Panc1 (cell line): ENCODE measurements at regions not wholly inside any gene's neighbourhood (a gene's known extent, or its start where the extent isn't known, plus 50 kb on each side); places are given as distances from the start of the nearest gene placed in this dataset.

Experiments
- ATAC-seq: fragments of 200-7000 bp; cut with Tn5 transposase; 2 replicates; pipeline ENCODE4 v1.9.1; 2020; ENCODE audit warnings: mild to moderate bottlenecking, moderate library complexity
- BruUV-seq: library from RNA; stranded (reverse); fragments of 400-500 nt; replicated peaks from 2 replicates; lab custom pipeline; 2021; lab: Mats Ljungman, UMichigan
- CTCF ChIA-PET: fragments of 300-600 bp; sonication (Branson Sonifier 250); formaldehyde crosslinking; loops from one replicate; lab custom pipeline; 2022; ENCODE audit warnings: antibody characterized with exemption; lab: Charles Lee
- POLR2A ChIA-PET: fragments of 300-600 bp; sonication (Branson Sonifier 250); formaldehyde crosslinking; loops from one replicate; lab custom pipeline; 2022; ENCODE audit warnings: antibody characterized with exemption; lab: Charles Lee
- DNase-seq: peaks from one replicate; pipeline ENCODE4 v3.0.0-alpha.2; 2010; ENCODE audit warnings: low read depth, low spot score
- H3K27ac ChIP-seq: 2 replicates; pipeline ENCODE4 v1.5.1; 2011; ENCODE audit warnings: mild to moderate bottlenecking, low read length, inconsistent platforms
- H3K27me3 ChIP-seq: fragments of 200-500 bp; sonication (Bioruptor generic); 2 replicates; pipeline ENCODE4 v1.6.0; 2014; ENCODE audit warnings: low read length, inconsistent platforms; ENCODE audit not compliant: control insufficient read depth, insufficient read depth
- H3K36me3 ChIP-seq: fragments of 200-500 bp; sonication (Bioruptor generic); 2 replicates; pipeline ENCODE4 v1.5.1; 2014; ENCODE audit warnings: inconsistent platforms, mild to moderate bottlenecking, low read length, moderate library complexity; ENCODE audit not compliant: control insufficient read depth, insufficient read depth
- H3K4me1 ChIP-seq: 2 replicates; pipeline ENCODE4 v1.5.1; 2011; ENCODE audit warnings: inconsistent platforms, mild to moderate bottlenecking, low read length, moderate library complexity; ENCODE audit not compliant: control insufficient read depth, insufficient read depth
- H3K4me3 ChIP-seq, 2 experiments: 2 replicates each; pipeline ENCODE4 v1.5.1; 2011 to 2012; ENCODE audit warnings: low read depth in 2 of 2, low read length in 2 of 2, mild to moderate bottlenecking in 2 of 2, inconsistent platforms in 1 of 2, moderate library complexity in 1 of 2
- H3K9me3 ChIP-seq: fragments of 200-500 bp; sonication (Bioruptor generic); 2 replicates; pipeline ENCODE4 v1.5.1; 2014; ENCODE audit warnings: low read depth, mild to moderate bottlenecking, inconsistent platforms, low read length, moderate library complexity; ENCODE audit not compliant: control insufficient read depth, insufficient read depth
- POLR2AphosphoS5 ChIP-seq: IDR thresholded peaks from 2 replicates; pipeline ENCODE4 v1.6.1; 2012; ENCODE audit warnings: mild to moderate bottlenecking, low read depth, low read length, moderate library complexity
- SIN3A ChIP-seq: IDR thresholded peaks from 2 replicates; pipeline ENCODE4 v1.6.1; 2012; ENCODE audit warnings: low read depth, mild to moderate bottlenecking, low read length, moderate library complexity, borderline replicate concordance; ENCODE audit not compliant: insufficient read depth
- TCF7L2 ChIP-seq: IDR thresholded peaks from 2 replicates; pipeline ENCODE4 v1.6.1; 2011; ENCODE audit warnings: mild to moderate bottlenecking, low read depth, low read length, inconsistent platforms
- in situ Hi-C: cut with HindIII; loops from 2 replicates; pipeline ENCODE4 v1.10.0; 2016; ENCODE audit warnings: low sequenced_read_pairs, low pct_unique_long_range_greater_than_20kb
- intact Hi-C: fragments of 100-400 bp; cut with micrococcal nuclease; formaldehyde crosslinking; loops from one replicate; pipeline ENCODE4 v1.10.0; 2022; ENCODE audit not compliant: unreplicated experiment
- TF ChIP-seq, protein P1 (sequence below): fragments of 450-650 bp; IDR thresholded peaks from 2 replicates; pipeline ENCODE4 v1.5.1; 2017; ENCODE audit warnings: mild to moderate bottlenecking
- TF ChIP-seq, protein P2 (sequence below), 2 experiments: IDR thresholded peaks; 2 replicates each; pipeline ENCODE4 v1.6.1; 2011 to 2012; ENCODE audit warnings: low read depth in 2 of 2, control low read depth in 1 of 2, low read length in 1 of 2, mild to moderate bottlenecking in 1 of 2, moderate library complexity in 1 of 2; ENCODE audit not compliant: insufficient read depth in 1 of 2

DNA sequence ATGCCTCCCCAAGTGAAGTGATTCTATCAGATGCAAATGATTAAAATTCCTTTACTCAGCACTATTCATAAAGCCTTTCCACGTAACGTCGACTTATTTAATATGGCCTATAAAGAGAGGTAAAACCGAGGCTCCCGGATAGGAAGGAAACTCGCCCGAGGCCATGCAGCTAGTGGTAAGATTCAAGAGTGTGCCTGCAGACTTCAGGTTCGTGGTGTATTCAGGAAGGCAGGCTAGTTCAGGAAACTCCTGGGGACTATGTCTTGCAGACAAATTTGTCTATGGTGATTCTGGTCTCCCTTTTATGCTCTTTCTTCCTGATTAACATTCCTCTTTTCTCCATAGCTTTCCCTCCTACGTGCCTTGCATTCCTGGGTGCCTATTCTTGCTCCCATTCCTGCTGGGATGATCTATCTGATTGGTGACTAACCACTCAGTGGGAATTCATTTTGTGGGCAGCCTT, 150.7 kb downstream of the SST start:
- no peak for DNase-seq
- POLR2A ChIA-PET, result no interaction called here
- CTCF ChIA-PET, result no interaction called here
- no peak for ATAC-seq
- TF ChIP-seq, protein P1, sequence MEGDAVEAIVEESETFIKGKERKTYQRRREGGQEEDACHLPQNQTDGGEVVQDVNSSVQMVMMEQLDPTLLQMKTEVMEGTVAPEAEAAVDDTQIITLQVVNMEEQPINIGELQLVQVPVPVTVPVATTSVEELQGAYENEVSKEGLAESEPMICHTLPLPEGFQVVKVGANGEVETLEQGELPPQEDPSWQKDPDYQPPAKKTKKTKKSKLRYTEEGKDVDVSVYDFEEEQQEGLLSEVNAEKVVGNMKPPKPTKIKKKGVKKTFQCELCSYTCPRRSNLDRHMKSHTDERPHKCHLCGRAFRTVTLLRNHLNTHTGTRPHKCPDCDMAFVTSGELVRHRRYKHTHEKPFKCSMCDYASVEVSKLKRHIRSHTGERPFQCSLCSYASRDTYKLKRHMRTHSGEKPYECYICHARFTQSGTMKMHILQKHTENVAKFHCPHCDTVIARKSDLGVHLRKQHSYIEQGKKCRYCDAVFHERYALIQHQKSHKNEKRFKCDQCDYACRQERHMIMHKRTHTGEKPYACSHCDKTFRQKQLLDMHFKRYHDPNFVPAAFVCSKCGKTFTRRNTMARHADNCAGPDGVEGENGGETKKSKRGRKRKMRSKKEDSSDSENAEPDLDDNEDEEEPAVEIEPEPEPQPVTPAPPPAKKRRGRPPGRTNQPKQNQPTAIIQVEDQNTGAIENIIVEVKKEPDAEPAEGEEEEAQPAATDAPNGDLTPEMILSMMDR, result no peak
- TF ChIP-seq, protein P2, sequence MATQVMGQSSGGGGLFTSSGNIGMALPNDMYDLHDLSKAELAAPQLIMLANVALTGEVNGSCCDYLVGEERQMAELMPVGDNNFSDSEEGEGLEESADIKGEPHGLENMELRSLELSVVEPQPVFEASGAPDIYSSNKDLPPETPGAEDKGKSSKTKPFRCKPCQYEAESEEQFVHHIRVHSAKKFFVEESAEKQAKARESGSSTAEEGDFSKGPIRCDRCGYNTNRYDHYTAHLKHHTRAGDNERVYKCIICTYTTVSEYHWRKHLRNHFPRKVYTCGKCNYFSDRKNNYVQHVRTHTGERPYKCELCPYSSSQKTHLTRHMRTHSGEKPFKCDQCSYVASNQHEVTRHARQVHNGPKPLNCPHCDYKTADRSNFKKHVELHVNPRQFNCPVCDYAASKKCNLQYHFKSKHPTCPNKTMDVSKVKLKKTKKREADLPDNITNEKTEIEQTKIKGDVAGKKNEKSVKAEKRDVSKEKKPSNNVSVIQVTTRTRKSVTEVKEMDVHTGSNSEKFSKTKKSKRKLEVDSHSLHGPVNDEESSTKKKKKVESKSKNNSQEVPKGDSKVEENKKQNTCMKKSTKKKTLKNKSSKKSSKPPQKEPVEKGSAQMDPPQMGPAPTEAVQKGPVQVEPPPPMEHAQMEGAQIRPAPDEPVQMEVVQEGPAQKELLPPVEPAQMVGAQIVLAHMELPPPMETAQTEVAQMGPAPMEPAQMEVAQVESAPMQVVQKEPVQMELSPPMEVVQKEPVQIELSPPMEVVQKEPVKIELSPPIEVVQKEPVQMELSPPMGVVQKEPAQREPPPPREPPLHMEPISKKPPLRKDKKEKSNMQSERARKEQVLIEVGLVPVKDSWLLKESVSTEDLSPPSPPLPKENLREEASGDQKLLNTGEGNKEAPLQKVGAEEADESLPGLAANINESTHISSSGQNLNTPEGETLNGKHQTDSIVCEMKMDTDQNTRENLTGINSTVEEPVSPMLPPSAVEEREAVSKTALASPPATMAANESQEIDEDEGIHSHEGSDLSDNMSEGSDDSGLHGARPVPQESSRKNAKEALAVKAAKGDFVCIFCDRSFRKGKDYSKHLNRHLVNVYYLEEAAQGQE (IDR thresholded peaks at IDR 0.05; ENCODE audit: insufficient read depth in 1 of 2, low read depth in 2 of 2, low read length in 1 of 2), result no peak
- no peak for TF ChIP-seq TCF7L2
- TF ChIP-seq POLR2AphosphoS5, result no peak
- no peak for TF ChIP-seq SIN3A
- intact Hi-C loops, result no loop called here
- BruUV-seq, result no TSS peak
- no peaks in the 10 kb centered on the region for H3K4me1 ChIP-seq
- no peaks in the 10 kb centered on the region for H3K36me3 ChIP-seq
- no peaks in the 10 kb centered on the region for H3K27me3 ChIP-seq
- no peaks in the 10 kb centered on the region for H3K9me3 ChIP-seq
- H3K4me3 ChIP-seq, result no peak overlapping the region
- in situ Hi-C loops, result no loop called here
- H3K27ac ChIP-seq, result no peak overlapping the region

GRCh38 chr3:187518616-187519015, 150.4 kb downstream of the RTP4 start:
- H3K27me3 ChIP-seq, result no peaks in the 10 kb centered on the region

More at GRCh38 chr3:187518616-187519015, 150.4 kb downstream of the RTP4 start:
- intact Hi-C loops (no loop called here), in situ Hi-C loops (no loop called here)
- ChIA-PET CTCF (no interaction called here), POLR2A (no interaction called here)
- BruUV-seq, result no TSS peak
- Histone ChIP-seq H3K27ac (no peak overlapping the region), H3K36me3 (no peaks in the 10 kb centered on the region), H3K4me3 (no peak overlapping the region), H3K9me3 (no peaks in the 10 kb centered on the region), H3K4me1 (no peaks in the 10 kb centered on the region)
- DNase-seq, result no peak
- no peak for TF ChIP-seq SIN3A
- TF ChIP-seq POLR2AphosphoS5, result no peak
- TF ChIP-seq, protein P2 (IDR thresholded peaks at IDR 0.05; ENCODE audit: insufficient read depth in 1 of 2, low read depth in 2 of 2, low read length in 1 of 2), result no peak
- TF ChIP-seq TCF7L2, result no peak
- TF ChIP-seq, protein P1, result no peak
- ATAC-seq, result no peak
